DMS53 treated with DMSO at 0.1 percent for 48 hours (cell line): ENCODE measurements at regions not wholly inside any gene's neighbourhood (a gene's known extent, or its start where the extent isn't known, plus 50 kb on each side); places are given as distances from the start of the nearest gene placed in this dataset.
A peak's percentile ranks its signal among the peaks of the same experiment; 100 is the strongest.

Source experiments
- DNase-seq: peaks from one replicate; lab custom pipeline; 2025; ENCODE audit not compliant: unreplicated experiment; lab: John Stamatoyannopoulos, UW

GRCh38 chr6:40313582-40313981 lies 273.6 kb downstream of the LRFN2 start:
- no peak for DNase-seq

GRCh38 chr6:40312213-40313015 lies 274.8 kb downstream of the LRFN2 start:
- DNase-seq, result no peak

- peak; percentile 29 for DNase-seq
These were observed 278.4 kb downstream of the LRFN2 start for GRCh38 chr6:40308533-40309306.

- no peak for DNase-seq
These were observed 279.5 kb downstream of the LRFN2 start for GRCh38 chr6:40307712-40308111.

GRCh38 chr6:40302856-40303454 lies 284.2 kb downstream of the LRFN2 start:
- DNase-seq, result no peak

- DNase-seq, result no peak
These were observed 287.5 kb downstream of the LRFN2 start for GRCh38 chr6:40299681-40300080.

- no peak for DNase-seq
These were observed 289.0 kb downstream of the LRFN2 start for GRCh38 chr6:40298207-40298606.

- no peak for DNase-seq
These were observed 291.8 kb downstream of the LRFN2 start for GRCh38 chr6:40295251-40295950.

- DNase-seq, result no peak
These were observed 293.5 kb downstream of the LRFN2 start for GRCh38 chr6:40293460-40294185.

GRCh38 chr6:40293060-40293459 lies 294.1 kb downstream of the LRFN2 start:
- no peak for DNase-seq

GRCh38 chr6:40290816-40291215 lies 296.3 kb downstream of the LRFN2 start:
- no peak for DNase-seq

- no peak for DNase-seq
These were observed 298.2 kb downstream of the LRFN2 start for GRCh38 chr6:40288919-40289318.

GRCh38 chr6:40287296-40287850 lies 299.8 kb downstream of the LRFN2 start:
- no peak for DNase-seq

- no peak for DNase-seq
These were observed 300.4 kb downstream of the LRFN2 start for GRCh38 chr6:40286721-40287120.

- no peak for DNase-seq
These were observed 301.2 kb downstream of the LRFN2 start for GRCh38 chr6:40285996-40286395.

GRCh38 chr6:40285535-40285934 lies 301.6 kb downstream of the LRFN2 start:
- DNase-seq, result no peak

GRCh38 chr6:40282986-40283385 lies 304.2 kb downstream of the LRFN2 start:
- no peak for DNase-seq

GRCh38 chr6:40281402-40281801 lies 305.8 kb downstream of the LRFN2 start:
- no peak for DNase-seq

GRCh38 chr6:40280231-40280630 lies 306.9 kb downstream of the LRFN2 start:
- no peak for DNase-seq

GRCh38 chr6:40276141-40276540 lies 311.0 kb downstream of the LRFN2 start:
- no peak for DNase-seq
